Stimulated activated naive CD8-positive, alpha-beta T cell treated with anti-CD3 and anti-CD28 coated beads, Interleukin-15, Interleukin-2, amounts not matched to agents 100 U/mL and 50 U/mL, for 24 hours (primary cell): ENCODE measurements at regions not wholly inside any gene's neighbourhood (a gene's known extent, or its start where the extent isn't known, plus 50 kb on each side); places are given as distances from the start of the nearest gene placed in this dataset.

Source experiments
- ATAC-seq: fragments of 150-1000 bp; cut with Tn5 transposase; one replicate; pipeline ENCODE4 v1.10.0; 2021
- DNase-seq: peaks from one replicate; pipeline ENCODE4 v3.0.0; 2021

DNA sequence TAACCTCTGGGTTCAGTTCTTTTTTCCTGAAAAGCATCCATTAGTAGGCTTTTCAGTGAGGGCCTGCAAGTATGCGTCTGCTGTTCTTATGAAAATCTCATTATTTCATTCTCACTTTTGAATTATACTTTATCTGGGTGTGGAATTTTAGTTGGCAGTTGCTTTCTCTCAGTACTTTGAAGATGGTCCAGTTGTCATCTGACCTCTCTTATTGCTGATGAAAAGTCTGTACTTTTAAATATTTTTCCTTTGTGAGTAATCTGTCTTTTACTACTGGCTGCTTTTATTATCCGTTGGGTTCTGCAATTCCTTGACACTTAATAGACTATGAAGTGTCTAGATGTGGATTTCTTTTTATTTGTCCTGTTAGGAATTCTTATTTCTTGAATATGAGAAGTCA is 307.8 kb downstream of the CYP26B1 start:
- no peak for DNase-seq
- no peak for ATAC-seq

DNA sequence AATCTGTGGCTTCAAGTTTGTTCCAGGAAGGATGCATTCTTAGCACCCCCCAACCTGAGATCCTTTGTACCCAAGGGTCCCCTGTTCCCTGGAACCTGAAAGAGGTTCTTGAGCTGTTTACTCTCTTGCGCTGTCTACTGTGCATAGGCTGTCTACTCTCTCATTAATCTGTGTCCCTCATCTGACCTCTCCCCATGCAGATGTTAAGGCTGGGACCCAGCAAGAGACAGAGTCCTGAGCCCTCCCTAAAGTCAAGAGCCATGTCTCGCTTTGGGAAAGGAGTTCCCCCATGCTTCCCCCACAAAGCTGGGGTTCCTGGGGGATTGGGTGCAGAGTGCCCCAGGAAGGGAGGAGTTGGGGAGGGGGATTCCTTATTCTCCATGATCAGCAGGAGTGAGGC is 312.9 kb downstream of the CYP26B1 start:
- ATAC-seq (no peak), DNase-seq (no peak)

DNA sequence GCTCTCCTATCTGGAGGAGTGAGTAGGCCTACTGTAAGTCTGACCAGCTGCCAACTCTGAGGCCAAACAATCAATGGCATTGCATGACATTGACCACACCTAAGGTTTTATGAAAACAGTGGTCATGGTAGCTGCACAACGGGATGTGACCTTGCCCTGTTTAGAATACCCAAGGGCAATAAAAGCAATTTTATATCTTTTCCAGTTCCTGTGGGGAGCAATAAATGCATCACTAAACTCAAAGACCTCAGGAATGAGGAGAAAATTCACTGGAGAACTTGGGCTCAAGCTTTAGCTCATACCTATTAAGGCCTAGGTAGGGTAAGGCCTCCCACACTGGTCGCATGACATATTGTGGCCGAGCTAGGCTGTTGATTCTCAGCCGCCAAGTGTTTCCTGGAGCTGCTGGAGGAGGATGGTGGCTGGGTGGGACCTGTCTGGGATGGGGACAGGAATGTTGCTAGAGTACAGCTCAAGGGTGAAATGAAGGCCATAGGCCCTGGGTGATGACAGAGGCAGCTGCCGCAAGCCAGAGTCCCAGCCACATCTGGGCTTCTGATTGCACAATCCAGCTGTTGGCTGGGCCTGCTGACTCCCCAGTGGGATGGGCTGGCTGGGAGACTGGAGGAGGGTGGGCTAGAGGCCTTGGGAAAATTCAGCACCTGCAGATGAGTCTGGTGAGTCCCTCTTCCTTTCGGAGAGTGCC is 313.7 kb downstream of the CYP26B1 start:
- DNase-seq = no peak
- no peak for ATAC-seq

DNA sequence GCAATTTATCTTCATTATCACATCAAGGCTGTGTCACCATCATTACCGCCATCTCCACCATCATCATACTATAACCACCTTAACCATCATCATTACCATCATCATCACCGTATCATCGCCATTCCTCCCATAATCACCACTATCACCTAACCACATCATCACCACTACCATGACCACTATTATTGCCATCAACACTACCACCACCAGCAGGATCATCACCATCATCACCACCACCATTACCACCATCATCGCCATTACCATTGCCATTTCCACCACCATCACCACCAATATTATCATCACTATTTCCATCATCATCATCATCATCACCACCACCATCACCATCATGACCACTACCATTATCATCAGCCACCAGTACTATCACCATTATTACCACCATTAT is 314.4 kb downstream of the CYP26B1 start:
- DNase-seq = no peak
- no peak for ATAC-seq

DNA sequence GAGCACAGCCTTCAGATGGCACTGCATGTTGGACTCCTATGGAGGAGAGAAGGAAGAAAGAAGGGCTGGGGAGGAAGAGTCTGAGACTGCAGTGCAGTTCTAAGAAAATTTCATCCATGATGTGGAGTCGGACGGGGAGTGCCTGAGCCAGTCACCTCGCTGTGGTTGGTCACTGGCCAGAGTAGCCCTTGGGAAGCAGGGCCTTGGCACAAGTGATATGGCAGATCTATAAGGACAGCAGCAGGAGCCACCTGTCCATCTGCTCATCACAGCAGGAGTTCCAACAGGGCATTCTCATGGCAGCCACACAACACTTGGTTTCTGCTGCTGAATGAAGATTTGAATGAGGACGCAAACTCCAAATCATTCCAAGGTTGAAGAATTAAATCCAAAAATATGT is 314.8 kb downstream of the CYP26B1 start:
- DNase-seq (no peak), ATAC-seq (no peak)

DNA sequence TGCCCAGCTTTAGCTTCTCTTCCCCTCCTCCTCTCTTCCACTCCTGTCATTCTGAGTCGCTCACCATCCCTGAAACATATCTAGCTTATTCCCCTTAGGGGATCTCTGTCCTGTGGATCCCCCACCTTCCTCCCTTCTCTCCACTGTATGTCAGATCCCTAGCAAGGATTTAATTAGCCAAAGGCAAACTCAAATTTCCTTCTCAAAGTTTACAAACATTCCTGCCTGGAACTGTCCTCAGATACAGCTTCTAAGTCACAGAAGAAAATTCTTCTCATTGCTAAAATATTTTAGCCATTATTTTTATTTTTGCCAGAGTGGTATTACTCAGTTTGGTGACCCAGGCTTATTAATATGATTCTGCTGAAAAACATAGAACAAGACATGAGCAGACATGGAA is 315.3 kb downstream of the CYP26B1 start:
- no peak for ATAC-seq
- no peak for DNase-seq

DNA sequence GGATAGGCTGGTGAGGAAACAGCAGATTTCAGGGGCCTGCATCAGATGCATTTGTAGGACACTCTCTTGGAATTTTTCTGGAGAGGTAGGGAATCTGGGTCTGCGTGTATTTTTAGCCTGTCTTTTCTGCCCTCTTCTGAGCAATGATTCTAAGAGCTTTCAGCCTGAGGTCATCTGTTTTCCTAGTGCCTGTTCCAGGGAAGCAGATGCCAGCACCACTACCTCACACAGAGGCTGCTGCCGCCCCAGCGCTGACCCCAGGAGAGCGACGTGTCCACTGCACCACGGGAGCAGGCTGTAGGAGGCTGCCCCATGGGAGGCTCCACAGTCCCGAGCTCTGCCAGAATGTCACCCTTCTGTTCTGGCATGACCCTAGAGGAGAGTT is 316.5 kb downstream of the CYP26B1 start:
- ATAC-seq (no peak), DNase-seq (no peak)

DNA sequence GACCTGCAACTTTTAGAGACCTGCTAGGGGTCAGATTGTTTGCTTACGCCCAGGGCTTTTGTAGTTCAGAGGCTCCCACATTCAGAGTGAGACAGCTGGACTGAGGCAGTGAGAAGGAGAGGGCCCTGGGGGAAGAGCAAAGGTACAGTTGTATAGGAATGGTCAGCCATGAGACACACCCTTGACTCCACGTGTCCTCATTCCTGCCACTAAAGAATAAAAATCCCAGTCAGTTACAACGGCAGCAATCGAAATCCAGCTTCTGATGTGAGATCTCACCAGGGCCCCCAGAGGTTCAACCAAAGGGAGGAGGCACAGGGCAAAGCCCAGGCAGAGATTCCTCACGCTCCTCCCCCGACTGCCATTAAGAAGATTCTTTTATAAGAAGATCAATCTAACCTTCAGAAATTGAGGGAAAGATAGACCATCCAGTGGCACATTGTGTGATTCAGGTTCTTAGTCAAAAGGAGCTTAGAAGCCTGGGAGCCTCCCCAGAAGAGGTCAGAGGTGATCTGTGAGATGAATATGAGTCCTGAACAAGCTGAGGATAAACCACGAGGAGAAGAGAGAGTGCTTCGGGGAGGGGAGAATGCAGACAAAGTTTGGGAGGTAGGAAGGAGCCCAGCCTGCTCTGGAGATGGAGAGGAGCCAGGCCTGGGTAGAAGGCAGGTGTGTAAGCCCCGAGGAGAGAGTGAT is 317.0 kb downstream of the CYP26B1 start:
- no peak for DNase-seq
- ATAC-seq = no peak

DNA sequence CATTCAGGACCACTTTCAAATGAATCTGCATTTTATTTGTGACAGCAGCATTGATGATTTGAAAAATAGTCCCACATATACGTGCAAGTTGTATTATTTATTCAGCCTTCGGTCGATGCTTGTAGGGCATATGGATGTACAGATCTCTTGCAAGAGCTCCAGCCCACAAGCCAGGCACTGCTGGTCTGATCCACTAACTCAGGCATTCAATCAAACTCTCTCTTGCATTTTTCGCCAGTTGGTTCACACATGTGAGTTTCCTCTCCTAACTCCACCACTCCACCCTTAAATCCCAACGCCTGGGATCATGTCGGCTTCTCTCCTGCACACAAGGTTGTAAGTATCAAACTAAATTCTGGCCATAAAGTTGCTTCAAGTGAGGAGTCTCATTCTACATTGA is 318.7 kb downstream of the CYP26B1 start:
- DNase-seq (no peak), ATAC-seq (no peak)

DNA sequence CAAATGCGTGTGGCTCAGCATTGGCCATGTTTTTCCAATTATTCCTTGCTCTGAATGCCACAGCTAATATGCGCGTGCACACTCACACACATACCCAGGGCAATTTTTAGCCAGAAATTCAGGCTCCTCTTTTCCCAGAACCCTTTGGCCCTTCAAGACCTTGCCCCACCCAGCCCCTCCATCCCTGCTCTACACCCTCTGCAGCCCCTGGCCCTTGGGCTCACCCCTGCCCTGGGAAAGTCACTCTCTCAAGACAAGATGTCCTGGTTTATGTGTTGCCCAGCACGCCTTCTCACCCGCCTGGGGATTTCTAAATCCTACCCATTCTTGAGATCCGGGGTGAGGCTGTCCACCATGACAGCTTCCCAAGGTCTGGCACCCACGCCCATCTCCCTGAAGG is 319.7 kb downstream of the CYP26B1 start:
- no peak for DNase-seq
- ATAC-seq = no peak

DNA sequence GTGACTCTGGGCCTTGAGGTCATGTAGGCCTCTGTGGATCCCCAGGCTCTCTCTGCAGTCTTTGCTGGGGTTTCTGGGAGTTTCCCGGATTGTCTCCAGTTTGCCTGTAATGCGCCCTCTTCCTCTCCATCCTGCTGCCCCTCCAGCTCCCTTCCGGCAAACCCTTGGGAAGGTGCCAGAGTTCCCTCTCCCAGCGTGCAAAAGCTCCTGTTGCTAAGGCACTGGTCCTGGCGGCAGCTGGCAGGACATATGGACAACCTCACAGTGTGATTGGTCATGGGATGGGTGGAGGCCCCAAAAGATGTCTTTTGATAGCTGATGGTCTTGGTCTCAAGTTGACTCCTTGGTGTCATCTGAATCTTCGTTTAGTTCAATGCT is 320.1 kb downstream of the CYP26B1 start:
- ATAC-seq (no peak), DNase-seq (no peak)

DNA sequence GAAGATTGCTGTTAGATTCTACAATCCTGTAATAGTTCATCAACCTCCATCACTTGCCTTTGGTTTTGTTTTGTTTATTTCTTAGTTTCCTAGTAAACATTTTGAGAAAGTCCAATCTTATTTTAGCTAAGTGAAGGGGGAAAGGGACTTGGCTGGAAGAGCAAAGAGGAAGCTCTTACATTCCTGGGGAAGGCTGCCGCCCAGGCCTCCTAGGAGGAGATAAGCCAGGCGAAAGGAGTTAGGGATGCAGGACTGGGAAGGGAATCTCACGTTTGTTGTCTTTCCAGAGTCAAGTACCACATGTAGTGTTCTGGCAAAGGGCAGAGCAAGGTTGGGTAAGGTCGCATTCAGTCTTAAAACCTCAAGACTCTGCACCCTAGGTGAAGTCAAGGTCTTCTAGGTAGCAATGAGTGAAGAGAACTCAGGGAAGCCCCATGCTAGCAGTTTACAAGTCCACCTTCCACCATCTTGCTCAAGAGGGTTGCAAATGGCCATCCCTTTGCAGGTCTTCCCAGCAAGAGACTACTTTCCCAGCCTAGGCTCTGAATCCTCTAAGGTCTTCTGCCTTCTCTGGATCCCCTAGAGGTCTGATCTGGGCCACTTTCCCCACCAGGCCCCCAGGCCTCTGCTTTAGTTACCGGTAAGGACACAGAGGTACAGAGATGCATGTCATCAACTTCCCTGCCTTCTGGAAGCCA is 320.7 kb downstream of the CYP26B1 start:
- ATAC-seq = no peak
- no peak for DNase-seq

DNA sequence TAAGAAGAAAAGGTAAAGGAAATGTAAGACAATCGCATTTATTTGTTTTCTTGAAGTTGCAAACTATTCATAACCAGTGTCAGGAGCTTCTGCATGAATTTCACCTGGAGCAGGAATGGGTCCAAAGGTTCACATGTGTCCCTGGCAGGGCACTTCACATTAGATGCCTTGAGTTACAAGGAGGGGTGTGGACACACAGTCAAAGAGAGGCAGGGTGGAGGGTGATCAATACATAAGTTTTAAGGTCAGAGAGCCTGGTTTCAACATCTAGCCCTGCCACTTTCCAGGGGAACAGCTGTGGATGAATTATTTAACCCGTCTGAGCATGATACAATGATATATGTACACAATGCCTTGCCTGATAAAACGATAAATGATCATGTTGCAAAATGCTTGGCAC is 321.4 kb downstream of the CYP26B1 start:
- ATAC-seq = no peak
- no peak for DNase-seq

DNA sequence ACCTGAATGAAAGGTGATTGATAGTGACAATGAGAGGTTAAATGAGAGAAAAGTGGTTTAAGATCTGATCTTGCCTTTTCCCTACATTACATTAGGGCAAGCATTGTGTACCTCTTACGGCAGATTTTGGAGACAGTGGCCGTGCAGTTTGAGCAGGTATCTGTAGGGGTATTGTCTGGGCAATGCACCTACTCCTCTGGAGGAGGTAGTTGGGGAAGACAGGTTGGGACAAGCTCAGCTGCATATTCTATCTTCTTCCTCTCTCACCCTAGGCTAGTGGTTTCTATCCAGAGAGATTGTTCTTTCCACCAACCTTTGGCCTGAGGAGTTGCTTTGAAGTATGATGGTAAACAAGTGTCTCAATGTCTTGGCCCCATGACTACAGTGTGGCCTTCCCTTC is 323.2 kb downstream of the CYP26B1 start:
- ATAC-seq = no peak
- DNase-seq = no peak

DNA sequence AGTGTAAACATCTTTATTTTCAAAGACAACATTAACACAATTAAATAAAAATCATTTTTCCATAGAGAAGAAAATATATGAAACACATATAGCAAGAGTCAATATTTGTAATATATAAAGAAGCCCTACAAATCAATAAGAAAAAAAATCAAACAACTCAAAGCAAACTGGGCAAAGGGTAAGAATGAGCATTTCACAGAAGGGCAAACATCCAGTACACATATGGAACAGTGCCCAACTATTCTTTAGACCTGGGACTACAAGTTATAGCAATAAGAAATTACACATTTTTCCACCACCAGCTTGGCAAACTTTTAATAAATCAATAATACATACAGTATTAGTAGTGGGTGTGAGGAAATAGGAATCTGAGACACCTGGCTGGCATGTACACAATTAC is 324.1 kb downstream of the CYP26B1 start:
- no peak for DNase-seq
- ATAC-seq = no peak

DNA sequence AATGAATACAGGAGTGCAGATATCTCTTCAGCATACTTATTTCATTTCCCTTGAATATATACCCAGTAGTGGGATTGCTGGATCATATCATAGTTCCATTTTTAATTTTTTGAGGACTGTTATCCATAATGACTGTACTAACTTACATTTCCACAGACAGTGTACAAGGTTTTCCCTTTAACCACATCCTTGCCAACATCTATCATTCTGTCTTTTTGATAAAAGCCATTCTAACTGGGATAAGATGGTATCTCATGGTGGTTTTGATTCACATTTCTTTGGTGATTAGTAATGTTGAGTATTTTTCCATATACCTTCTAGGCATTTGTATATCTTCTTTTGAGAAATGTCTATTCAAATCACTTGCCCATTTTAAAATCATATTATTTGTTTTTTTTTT is 325.2 kb downstream of the CYP26B1 start:
- no peak for ATAC-seq

DNA sequence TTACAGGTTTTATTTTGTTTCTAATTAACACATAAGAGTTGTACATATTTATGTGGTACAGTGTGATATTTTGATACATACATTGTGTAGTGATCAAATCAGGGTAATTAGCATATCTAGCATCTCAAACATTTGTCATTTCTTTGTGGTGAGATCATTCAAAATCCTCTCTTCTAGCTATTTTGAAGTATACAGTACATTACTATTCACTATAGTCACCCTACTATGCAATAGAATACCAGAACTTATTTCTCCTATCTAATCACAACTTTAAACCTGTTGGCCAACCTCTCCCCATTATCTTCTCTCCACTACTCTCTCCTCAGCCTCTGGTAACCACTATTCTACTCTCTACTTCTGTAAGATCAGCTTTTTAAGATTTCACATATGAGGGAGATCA is 325.8 kb downstream of the CYP26B1 start:
- ATAC-seq = no peak
- DNase-seq = no peak

More for the DNA sequence above, 325.2 kb downstream of the CYP26B1 start:
- no peak for DNase-seq

DNA sequence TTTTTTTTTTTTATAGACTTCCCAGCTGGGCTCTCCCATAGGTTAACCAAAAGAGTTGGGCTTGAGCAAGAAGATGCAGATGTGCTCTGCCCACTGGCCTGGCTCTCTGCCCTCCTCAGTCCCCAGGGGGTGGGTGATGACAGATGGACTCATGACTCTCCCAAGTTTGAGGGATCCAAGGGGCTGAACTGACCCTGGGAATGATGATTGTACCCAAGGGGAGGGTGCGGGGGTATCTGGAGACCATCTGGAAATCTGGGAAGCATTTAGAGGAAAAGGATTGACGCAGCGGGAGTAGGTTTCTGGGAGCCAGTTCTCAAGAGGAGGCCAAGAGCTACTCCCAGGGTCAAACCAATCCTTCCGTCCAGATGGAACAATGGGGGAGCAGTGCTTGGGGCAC is 330.8 kb downstream of the CYP26B1 start:
- DNase-seq = no peak

DNA sequence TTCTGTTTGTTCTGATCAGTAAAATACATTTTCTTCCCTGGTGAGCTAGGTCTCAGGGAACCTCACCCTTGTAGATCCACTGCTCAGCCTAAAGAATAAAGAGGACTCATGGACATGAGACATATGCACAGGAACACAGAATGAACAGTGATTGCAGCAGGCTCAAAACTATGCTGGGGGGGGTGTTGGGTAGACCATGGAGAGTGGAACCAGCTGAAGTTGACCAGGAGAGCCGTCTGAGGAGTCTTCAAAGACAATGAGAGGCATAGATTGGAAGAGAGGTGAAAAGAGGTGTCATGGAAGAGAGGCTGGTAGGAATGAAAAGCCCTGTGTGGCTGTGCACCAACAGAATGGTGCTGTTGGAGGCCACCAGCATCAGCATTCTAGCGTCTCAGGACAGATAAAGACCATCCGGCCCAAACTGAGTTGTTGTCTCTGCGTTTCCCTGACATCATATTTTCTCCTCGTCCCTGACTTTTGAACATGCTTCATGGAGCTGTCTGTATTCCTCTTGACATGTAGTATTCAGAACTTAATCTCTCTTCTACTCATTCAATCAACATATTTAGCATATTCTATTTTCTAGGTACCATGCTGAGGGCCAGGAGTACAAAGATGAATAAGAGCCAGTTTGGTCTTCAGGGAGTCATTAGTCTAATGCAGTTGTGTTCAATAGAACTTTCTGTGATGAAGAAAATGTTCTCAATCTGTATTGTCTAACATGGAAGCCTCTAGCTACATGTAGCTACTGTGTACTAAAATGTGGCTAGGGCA is 331.8 kb downstream of the CYP26B1 start:
- DNase-seq = no peak
- no peak for ATAC-seq

More for the DNA sequence above, 330.8 kb downstream of the CYP26B1 start:
- no peak for ATAC-seq

DNA sequence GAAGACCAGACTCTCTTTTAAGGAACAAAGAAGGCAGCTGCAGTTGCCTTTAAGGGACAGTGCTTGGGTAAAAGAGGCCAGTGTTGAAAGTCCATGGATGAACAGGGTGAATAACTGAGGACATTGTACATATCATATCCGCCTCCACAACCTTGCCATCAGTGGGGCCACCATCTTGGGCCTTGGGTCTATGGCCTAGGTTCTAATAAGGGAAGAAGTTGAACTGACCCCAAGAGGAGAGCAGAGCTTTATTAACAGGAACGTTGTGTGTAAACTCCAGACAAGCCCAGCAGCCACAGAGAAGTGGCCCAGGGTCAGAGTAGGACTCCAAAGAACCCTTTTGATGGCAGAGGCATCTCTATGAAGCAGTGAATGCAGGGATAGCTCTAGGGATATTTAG is 332.8 kb downstream of the CYP26B1 start:
- ATAC-seq (no peak), DNase-seq (no peak)

DNA sequence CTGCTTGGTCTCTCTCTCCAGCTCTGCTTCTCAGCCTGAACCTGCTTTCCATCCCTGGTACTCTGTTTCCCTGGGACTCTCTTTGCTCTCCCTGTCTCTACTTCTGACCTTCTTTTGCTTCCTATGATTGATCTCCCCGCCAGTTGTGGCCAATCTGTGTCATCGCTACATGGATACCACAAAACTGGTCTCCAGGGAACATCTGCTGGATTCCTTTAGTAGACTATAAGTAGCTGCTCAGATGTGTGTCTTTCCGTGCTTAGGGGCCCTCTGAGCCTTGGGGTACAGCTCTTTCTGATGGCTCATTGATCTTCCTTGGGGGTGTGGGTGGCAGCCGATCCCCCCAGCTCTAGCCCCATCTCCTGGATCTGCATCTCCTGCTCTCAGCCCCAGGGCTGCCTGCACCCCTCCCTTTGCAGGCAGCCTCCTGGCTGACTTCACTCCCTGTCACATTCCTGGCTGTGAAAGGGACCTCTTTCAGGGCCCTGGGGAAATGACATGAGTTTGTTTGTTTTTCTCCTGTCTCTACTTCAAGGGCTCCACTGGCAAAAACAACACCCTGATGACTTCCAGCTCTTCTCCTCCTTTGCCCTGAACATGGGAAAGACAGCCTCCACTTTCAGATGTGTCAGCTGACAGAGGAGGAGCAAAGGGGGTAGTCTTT is 333.7 kb downstream of the CYP26B1 start:
- ATAC-seq = no peak
- DNase-seq = no peak

DNA sequence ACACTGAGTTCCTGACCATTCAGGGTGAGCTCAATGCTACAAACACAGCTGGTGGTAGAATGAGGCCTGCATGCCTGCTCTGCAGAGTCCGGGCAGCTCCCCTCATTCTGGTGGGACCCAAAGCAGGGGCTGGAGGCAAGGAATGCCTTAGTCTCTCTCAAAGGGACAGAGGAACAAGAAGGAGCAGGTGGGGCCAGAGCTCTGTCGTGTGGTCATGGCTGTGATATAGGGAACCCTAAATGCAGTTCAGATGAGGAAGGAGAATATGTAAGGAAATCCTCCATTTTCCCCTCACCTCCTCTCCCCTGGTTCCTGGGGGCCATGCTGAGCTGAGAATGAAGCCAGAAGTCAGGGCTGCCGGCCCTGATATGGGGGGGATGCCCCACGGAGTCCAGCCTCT is 334.3 kb downstream of the CYP26B1 start:
- ATAC-seq (no peak), DNase-seq (no peak)
